ENCODE measurements at regions not wholly inside any gene's neighbourhood (a gene's known extent, or its start where the extent isn't known, plus 50 kb on each side); places are given as distances from the start of the nearest gene placed in this dataset.

DNA sequence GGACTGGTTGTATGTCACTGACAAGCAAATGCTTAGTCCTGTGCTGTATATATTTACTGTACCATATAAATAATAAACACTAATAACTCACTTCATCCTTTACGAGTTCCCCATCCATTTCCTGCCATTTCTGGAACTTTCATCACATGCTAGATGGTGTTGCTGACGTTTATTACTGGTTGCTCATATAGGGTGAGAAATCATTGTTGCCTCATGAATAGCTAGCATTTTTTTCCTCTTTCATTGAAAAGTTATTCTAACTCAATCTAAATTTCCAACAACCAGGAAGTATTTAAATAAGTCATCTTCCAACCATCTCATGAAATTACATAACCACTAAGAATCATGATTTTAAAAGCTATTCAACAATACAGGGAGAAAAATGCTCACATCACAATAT, 88.6 kb upstream of the RCN1 start:
- DNase-seq (ENCODE audit: low read depth in 3 of 3): no peak

DNA sequence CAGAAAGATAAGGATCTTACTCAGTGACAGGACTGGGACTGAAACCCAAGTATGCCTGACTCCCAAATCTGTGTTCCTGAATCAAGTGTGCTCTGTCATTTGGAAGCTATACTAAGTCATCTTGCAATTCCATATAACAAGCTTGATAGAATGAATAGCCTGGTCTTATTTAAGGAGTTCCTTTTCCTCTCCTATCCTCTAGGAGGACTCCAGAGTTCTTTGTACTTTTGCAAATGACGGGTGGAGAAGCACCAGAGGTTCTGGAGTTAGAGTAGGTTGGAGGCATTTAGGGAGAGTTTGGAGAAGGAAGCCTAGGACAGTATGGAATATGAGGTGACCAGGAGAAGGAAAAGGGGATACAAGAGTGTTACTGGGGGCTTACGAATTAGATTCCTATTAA, 92.9 kb upstream of the RCN1 start:
- DNase-seq (ENCODE audit: low read depth in 3 of 3): no peak

DNA sequence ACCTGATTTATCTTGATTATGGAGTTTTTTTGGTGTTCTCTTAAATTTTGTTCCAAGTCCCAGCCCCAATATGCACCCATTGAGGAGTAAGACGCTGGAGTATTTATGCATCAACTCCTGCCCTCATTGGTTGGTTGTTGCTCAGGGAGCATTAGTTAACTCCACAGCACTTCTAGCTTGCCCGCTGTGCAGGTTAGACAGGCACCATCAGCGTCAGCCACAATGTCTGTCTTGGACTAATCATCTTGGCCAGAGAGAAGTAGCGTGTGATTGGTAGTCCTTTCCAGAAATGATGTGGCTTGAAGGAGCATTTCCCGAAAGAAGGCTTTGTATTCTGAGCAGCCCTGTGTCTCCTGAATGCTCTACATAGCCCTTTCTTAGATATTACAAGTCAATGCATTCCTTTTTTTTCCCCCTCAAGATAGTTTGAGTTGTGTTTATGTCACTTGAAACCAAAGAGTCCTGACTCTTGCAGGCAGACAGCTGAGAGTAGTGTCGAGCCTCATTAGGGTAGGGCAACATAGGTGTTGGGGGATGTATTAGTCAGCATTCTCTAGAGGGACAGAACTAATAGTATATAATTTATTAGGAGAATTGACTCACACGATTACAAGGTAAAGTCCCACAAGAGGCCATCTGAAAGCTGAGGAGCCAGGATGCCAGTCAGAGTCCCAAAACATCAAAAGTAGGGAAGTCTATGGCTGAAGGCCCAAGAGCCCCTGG, 94.6 kb upstream of the RCN1 start:
- DNase-seq (ENCODE audit: low read depth in 3 of 3): no peak

DNA sequence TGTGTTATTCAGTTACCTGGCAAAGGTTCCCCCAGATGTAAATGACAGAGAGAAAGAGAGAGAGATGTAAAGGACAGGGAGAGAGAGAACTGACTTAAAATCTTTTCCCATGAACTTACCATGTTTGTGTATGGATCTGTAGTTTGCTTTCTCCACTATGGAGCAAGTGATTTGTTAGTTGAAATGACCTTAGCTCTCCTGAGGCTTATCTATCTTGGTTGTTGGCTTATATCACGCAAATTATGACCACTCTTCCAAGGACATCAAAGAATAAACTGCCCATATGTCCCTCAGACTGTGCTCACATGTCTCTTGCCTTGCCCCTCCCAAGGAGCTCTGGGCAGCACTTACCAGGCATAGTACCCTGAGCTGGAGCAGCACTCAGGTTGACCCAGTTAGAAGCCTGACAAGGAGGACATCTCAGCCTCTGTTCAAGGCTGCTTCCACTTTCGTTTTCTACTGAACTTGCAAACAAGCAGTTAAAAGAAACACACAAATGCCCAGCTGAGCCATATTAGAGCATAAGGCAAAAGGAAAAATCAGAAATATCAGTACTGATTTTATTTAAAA, 95.3 kb upstream of the RCN1 start:
- DNase-seq (ENCODE audit: low read depth in 3 of 3): no peak

DNA sequence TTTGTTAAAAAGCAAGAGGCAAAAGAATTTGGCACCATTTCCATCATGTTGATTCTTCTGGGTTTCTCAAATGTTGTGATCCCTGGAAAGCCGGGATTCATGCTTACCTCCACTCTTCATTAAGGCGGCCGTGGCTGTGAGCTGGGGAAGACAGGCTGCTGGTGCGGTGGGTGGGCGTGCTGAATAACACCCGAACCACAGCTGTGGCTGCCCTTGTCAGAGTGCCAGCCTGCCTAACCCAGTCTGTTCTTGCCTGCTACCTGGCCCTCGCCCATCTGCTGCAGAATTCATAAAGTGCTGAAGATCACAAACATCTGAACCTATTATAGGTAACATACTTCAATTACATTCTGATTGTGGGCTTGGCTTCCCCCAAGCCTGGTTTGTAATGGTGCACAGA, 95.8 kb upstream of the RCN1 start:
- no peak for DNase-seq (ENCODE audit: low read depth in 3 of 3)

DNA sequence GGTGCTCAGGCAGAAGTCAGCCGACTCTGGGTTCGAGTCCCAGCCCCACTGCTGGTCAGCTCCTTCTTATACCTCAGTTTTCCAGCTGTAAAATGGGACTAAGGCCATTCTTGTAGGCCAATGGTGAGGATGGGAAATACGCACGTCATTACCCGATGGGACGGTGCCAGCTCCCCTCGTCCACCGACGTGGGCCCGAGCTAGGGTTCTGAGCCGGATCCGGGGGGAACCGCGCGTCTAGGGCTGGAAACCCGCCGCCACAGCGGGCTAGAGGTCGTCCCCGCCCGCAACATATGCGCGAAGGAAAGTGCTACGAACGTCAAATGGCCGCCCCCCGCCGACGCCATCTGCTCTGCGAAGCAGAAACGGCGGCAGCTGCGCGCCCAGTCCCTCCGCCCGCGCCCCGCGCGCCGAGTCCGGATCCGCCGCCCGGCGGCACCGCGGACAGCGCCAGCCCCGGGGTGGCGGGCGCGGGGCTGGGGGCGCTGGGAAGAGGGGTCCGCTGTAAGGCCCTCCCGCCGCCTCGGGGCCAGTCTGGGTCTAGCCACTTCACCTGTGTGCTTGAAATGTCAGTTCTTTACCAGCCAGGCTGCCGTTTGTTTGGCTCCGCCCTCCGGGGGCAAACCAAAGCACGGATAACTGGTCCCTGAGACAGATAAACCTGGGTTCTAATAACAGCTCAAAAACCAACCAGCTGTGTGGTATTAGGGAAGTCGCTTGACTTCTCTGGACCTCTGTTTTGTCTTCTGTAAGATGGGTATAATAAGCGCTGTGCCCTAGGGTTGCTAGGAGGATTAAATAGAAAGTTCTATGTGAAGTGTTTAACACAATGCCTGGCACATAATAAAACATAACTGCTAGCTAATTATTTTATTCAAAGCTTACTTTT, 103.5 kb upstream of the RCN1 start:
- DNase-seq (ENCODE audit: low read depth in 3 of 3): no peak

DNA sequence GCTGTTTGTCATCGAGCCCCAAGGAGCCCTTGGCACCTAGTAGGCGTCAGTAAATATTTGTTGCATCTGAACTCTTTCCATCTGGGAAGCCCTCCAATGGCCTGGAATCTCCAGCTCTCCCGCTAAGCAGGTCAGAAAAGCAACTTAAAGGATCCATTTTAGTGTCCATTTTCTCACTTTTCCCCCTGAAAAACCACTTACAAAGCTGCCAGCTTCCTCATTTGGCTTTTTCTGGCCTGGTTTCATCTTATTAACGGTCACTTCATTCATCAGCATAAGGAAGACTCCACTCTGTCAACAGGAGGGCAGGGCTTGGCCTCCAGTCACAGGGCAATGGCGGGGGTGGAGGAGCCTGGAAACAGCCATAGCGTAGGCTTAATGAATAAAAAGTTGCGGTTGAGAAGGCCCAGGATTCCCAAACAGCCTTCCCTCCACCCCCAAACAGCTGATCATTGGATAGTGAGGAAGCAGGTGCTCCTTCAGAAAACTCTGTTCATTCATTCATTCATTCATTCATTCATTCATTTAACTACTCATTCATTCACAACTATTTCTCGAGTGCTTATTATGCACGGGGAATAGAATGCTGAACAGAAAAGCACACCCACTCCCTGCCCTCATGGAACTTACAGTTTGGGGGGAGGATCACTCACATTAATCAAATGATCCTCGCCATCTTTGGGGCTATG, 104.5 kb upstream of the RCN1 start:
- no peak for DNase-seq (ENCODE audit: low read depth in 3 of 3)

DNA sequence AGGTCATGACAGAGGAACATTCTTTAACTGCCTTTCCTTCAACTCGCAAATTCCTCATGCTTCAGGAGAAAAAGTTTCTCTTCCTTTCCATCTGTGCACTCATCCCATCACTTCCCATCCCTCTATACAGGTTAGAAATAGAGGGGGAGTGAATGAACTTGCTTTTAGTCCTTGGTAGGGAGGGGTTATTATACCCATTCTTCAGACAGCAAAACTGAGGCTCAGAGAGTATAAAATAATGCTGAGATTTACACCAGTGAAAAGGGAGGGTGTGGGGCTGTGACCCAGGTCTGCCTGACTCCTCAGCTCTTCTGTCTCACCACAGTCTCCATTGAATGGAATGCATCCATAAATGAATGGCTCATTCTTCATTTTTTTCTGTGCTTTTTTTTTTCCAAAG, 109.4 kb upstream of the RCN1 start:
- no peak for DNase-seq (ENCODE audit: low read depth in 3 of 3)

DNA sequence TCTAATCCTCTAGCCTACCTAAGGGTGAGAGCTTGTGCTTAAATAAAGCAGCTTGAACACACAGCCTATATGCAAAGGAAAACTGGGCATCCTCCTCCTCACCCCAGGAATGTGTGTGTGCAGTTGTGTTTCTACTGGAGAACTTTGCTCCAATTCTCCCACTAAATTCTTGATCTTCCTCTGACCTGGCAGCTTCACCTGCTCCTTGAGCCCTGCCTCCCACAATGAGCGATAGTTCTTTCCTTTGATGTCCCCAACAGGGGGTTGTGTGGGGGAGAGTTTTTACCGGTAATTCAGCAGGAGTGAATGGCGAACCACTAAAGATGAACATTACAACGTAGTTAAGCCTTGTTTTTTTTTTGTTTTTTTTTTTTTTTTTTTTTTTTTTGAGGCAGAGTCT, 113.5 kb upstream of the RCN1 start:
- no peak for DNase-seq (ENCODE audit: low read depth in 3 of 3)

DNA sequence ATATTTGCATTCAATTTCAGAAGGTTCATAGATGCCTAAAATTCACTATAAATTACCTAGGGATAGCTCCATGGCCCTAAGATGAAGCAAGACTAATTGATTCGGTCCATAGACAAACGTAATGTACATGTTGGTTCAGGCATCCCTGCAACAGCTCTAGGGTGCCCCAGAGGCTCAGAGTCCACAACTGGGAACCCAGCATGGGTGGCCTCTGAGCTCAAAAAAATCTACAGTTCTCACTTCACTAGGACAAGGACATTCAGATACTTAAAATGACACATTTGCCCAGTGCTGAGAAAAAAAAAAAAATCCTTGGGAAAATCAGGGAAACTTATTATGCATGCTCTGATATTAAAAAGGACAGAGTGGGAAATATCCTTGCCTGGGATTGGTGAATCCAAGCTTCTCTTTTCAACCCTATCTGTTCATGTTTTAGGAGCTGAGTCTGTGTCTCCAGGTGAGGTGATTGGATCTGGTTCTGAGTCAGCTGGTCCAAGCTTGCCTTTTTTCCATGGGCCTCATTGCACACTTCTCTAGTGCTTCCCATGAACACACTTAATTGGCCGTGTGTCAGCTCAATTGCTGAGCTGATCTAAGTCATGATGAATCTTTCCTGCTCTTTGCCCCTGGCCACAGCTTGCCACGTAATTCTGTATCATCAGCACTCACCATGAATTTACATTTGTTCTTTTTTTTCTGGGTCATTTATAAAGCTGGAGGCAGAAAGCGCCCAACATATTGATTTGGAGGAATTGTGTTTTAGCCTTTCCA, 116.3 kb upstream of the RCN1 start:
- DNase-seq (ENCODE audit: low read depth in 3 of 3): no peak

DNA sequence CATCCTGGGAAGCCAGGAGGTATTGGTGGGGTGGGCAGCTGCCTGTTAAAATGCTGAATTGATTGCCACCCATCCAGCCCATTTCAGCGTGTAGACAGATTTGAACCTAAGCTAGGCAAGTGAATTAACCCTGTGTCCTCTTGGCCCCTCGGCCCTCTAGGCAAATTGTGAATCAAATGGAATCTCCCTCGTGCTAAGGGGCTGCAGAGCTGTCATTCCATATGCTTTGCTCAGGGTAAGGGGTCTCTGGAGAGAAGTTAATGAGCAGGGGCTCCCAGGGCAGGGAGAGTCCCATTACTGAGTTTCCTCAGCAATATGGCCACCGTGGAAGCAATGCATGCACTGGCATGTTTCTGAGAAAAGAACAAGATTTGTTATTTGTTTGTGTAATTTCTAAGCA, 117.7 kb upstream of the RCN1 start:
- DNase-seq (ENCODE audit: low read depth in 3 of 3): no peak

DNA sequence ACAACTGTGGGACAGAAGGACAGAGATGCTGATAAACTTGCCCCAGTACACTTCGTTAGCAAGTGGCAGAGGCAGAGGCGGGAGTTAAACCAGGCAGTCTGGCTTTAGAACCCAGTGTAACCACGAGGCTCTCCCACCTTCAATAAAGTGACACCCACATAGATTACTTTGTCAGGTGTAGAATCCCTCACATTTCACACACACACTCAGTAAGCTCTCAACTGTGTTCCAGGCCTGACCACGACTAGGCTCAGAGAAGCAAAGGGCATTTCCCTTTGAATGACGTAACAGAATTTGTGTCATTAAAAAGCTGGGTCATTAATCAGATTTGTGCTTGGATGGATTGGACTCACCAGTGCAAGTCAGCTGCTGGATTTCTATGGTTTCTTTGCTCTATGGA, 118.3 kb upstream of the RCN1 start:
- DNase-seq (ENCODE audit: low read depth in 3 of 3): no peak

DNA sequence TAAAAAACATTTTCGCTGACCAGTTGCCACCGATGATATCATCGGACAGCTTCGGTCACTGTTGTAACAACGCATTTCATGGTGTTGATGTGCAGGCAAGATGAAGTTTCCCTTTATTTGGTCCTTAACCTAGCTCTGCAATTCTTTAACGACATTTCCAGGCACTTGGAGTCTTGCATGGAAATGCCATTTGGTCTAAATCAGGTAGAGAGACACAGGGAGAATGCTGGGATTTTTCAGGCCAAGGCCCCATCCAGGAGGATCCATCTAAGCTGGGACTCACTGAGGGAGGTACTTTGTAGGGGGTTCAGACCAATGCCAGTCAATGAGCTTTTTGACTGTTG, 121.5 kb upstream of the RCN1 start:
- DNase-seq (ENCODE audit: low read depth in 3 of 3): no peak

DNA sequence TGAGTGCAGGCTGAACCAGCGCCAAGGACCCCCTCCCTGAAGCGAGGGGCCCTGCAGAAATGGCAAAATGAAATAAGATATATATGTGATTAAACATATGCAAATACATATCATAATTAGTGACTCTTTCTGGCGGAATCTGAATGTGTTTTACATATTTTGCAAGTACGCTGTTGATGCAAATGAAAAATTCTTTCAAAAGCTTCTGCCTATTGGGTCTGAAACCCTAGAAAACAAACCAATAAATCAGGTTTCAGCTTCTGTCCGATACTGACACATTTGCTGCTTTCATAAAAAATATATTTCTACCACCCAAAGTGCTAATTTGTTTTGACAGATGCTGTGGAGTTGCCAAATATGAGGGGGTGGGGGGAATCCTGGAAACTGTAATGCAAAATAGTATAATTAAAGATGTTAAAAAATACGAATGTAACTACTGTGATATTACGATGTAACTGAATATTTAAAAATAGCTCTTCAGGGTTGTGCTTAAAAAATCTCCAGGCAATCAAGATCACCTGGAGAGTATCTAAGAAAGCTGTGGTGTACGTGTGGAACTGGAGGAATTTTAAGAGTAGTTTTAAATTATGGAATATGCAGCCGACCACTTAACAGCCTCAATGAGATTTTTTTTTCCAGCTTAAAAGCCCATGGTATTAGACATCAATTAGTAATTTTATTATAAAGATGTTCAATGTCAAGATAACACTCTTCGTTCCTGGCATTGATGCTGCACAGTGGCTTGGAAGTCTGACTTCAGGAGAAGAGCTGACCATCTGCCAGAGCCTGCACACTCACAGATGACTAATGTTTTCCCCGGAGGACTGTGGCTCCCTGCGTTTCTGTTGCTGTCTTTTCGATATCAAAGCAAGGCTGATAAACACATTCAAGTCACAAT, 122.2 kb upstream of the RCN1 start:
- DNase-seq (ENCODE audit: low read depth in 3 of 3): no peak

DNA sequence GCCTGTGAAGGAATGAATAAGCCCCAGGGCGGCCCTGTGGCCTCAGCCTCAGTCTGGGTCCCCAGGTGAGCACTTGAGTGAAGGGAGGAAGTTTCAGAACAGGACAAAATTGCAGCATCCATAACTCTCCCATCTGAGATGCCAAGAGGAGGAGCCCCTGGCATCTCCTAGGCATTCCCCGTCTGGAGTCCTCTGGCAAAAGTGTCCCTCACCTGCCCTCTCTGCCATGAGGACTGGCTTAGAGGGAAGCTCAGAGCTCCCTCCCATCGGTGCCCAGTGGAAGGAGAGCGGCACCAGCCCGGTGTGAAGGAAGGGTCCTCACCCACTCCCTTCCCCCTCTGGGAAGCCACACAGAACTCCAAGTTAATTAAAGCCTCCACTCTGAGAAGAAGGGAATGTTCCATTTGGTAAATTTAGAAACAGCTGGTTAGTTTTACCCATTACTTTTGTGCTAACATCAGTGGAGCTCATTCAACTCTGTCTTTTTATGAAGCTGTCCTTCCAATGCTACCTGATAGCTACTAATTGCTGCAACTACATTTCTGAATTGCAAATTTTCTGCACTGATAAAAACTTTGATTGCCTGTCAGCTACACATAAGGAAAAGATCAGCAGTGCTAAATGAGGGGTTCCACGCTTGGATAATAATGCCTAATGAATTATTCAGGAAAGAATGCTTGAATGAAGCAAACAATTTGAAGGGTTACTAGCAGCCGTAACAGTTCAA, 123.3 kb upstream of the RCN1 start:
- no peak for DNase-seq (ENCODE audit: low read depth in 3 of 3)

DNA sequence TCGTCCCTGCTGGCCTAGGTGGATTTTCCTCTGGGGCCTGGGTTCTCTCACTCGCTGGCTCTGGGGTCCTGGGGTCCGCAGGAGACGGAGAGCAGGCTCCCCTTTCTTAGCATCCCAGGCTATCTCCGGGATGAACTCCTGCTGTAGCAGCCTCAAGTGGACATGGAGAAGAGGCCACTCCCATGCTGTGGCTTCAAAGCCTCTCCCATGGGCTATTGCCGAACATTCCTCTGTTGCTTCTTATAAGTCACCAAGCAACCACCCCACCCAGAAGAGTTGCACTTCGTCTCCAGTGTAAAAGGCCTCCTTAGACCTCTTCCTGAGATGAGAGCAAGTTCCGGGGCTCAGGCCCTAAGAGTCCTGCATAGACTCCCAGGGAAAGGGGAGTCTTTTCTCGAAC, 124.0 kb upstream of the RCN1 start:
- DNase-seq (ENCODE audit: low read depth in 3 of 3): no peak

DNA sequence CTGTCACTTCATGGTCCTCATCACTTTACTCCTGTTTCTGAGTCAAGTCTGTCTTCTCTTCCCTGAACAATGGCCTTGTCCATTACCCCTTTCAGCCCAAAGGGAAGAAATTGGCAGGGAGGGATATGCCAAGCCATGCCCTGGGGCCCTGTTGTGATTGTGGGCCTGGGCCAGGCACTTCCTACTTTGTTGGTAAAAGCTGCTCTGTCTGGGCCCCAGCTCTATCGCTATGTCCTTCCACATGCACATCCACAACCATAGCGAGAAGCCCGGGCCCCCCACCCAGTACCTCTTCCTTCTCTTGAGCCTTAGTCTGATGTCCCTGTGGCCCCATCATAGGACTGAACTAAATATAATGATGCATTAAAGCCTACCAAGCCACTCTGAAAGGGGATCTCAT, 126.7 kb upstream of the RCN1 start:
- no peak for DNase-seq (ENCODE audit: low read depth in 3 of 3)

DNA sequence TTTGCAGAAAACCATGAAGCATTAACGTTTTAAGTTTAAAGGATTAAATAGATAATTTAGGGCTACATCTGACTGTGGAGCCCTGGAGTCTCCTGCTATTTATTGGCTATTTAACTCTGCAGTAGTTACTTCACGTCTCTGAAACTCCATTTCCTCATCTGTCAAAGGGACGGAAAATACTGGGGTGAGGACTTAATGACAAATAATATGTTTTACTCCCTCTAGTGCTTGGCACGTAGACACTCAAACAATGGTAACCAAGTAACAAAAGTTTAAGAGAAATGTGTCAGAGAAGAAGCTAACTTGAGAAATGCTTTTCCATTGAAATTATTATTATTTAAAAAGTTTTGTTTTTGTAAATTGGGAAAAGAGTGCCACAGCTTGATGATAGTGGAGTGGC, 130.7 kb upstream of the RCN1 start:
- no peak for DNase-seq (ENCODE audit: low read depth in 3 of 3)

DNA sequence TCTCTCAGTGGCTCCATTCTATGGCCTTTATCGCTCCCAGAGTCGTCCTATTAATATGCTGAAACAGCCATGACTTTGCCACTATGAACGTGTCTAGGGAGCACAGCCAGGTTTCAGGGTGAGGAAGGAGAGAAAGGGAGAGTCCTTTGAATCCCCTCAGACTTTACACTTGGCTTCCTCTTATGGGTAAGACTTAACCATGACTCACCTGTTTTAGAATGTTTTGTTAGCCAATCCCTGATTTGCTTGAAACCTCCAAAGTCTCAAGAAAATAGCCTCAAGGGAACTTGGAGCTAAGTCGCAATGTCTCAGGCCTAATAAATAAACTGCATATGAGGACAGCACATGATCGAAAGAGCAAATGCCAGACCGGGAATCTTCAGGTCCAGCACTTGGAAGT, 131.2 kb upstream of the RCN1 start:
- no peak for DNase-seq (ENCODE audit: low read depth in 3 of 3)
